AG04450 (cell line): ENCODE measurements at regions not wholly inside any gene's neighbourhood (a gene's known extent, or its start where the extent isn't known, plus 50 kb on each side); places are given as distances from the start of the nearest gene placed in this dataset.

Source experiments
- CTCF ChIA-PET: fragments of 300-600, 350-600 bp; formaldehyde crosslinking; extraction: SDS; loops from one replicate; lab custom pipeline; 2022; ENCODE audit warnings: antibody characterized with exemption, inconsistent platforms; lab: Charles Lee
- POLR2A ChIA-PET: fragments of 350-600 bp; formaldehyde crosslinking; extraction: SDS; loops from one replicate; lab custom pipeline; 2021; ENCODE audit warnings: antibody characterized with exemption, inconsistent platforms; lab: Yijun Ruan, JAX
- DNase-seq: peaks from one replicate; pipeline ENCODE4 v3.0.0-alpha.2; 2011; ENCODE audit warnings: low read depth, low spot score
- H3K27ac ChIP-seq: one replicate; pipeline ENCODE4 v1.5.1; 2012; ENCODE audit warnings: low read depth, low read length, control low read depth
- H3K27me3 ChIP-seq: one replicate; pipeline ENCODE4 v1.6.0; 2012; ENCODE audit warnings: low read length; ENCODE audit not compliant: control insufficient read depth, insufficient read depth
- H3K4me3 ChIP-seq: 2 replicates; pipeline ENCODE4 v1.5.1; 2011; ENCODE audit warnings: mild to moderate bottlenecking, low read depth, low read length, control low read depth
- H3K9me3 ChIP-seq: 2 replicates; pipeline ENCODE4 v1.5.1; 2012; ENCODE audit warnings: low read length; ENCODE audit not compliant: control insufficient read depth, insufficient read depth
- TF ChIP-seq, protein P1 (sequence below): IDR thresholded peaks from 2 replicates; pipeline ENCODE4 v1.5.1; 2011; ENCODE audit warnings: low read depth, low read length, control low read depth, inconsistent platforms

DNA sequence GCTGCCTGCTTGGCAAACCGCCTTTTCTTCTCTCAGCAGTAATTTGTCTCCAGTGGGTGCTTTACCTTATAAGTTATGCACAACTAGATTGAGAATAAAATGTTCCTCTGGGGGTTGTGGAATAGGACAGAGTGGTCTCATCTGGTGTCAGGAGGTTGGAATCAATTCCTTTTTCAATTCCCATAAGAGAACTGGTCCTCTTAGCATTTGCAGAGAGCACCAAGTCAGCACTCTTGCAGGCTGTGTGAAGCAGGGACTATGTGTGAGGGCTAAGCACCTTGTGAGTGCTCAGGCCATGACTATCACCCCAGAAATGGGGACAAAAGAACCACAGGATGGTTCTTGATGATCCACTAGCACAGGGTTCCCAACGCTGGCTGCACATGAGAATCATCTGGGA is 163.6 kb upstream of the UMPS start:
- H3K4me3 ChIP-seq: no peak overlapping the region
- ChIA-PET POLR2A (no interaction called here), CTCF (interaction anchor here (10.6 kb wide), 1 partner anchor 122 kb away, joined by 268 read pairs; no protein-coding TSS in a partner anchor)
- no peaks in the 10 kb centered on the region for H3K9me3 ChIP-seq
- TF ChIP-seq, protein P1, sequence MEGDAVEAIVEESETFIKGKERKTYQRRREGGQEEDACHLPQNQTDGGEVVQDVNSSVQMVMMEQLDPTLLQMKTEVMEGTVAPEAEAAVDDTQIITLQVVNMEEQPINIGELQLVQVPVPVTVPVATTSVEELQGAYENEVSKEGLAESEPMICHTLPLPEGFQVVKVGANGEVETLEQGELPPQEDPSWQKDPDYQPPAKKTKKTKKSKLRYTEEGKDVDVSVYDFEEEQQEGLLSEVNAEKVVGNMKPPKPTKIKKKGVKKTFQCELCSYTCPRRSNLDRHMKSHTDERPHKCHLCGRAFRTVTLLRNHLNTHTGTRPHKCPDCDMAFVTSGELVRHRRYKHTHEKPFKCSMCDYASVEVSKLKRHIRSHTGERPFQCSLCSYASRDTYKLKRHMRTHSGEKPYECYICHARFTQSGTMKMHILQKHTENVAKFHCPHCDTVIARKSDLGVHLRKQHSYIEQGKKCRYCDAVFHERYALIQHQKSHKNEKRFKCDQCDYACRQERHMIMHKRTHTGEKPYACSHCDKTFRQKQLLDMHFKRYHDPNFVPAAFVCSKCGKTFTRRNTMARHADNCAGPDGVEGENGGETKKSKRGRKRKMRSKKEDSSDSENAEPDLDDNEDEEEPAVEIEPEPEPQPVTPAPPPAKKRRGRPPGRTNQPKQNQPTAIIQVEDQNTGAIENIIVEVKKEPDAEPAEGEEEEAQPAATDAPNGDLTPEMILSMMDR: no peak
- no peak overlapping the region for H3K27ac ChIP-seq
- peaks cover 32% of the 10 kb centered on the region for H3K27me3 ChIP-seq
- DNase-seq: no peak

DNA sequence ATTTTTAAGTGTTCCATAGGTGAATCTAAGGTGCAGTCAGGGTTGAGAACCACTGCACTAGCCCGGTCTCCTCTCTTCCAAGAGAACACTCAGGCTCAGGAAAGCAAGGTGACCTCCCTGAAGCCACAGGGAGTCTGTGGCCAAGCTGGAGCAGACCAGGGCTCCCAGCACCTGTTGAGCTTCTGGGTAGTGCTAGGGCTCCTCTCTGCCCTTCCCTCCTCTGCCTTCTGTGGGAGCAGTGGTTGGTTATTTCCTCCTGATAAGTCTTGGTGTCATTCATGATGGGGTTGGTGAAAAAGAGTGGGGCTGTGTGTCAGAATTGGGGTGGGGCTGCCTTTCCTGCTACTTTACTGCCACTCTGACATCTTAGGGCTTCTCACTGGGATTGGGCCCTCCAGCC is 163.1 kb upstream of the UMPS start:
- POLR2A ChIA-PET: no interaction called here
- TF ChIP-seq, protein P1: no peak
- DNase-seq: no peak
- Histone ChIP-seq H3K27me3 (peaks cover 28% of the 10 kb centered on the region), H3K9me3 (no peaks in the 10 kb centered on the region), H3K27ac (no peak overlapping the region), H3K4me3 (no peak overlapping the region)
- CTCF ChIA-PET: interaction anchor here (10.6 kb wide), 1 partner anchor 121 kb away, joined by 268 read pairs; no protein-coding TSS in a partner anchor

DNA sequence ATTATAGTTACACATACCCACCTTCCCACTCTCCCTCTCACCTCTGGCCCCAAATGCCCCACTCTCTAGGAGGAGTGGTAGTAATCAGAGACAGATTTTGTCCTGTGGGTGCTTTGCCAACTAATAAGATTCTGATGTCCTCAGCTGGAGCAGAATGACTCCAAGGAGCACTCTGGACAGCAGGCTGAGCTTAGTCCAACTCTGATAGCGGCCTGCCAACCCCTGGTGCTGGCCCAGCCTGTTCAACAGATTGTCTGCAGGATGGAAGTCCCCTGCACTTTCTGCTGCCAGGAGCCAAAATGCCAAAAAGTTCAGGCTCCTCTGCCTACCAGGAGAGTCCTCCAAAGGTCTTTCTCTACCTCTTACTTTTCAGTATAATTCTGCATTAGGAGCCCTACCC is 160.5 kb upstream of the UMPS start:
- no peak overlapping the region for H3K4me3 ChIP-seq
- no peak for DNase-seq
- no peaks in the 10 kb centered on the region for H3K9me3 ChIP-seq
- H3K27ac ChIP-seq: no peak overlapping the region
- POLR2A ChIA-PET: no interaction called here
- CTCF ChIA-PET: interaction anchor here (0.9 to 5.6 kb wide), 4 partner anchors 10 to 120 kb away, joined by 3 to 43 read pairs (median 23); no protein-coding TSS in a partner anchor
- TF ChIP-seq, protein P1: no peak
- peaks cover 20% of the 10 kb centered on the region for H3K27me3 ChIP-seq

DNA sequence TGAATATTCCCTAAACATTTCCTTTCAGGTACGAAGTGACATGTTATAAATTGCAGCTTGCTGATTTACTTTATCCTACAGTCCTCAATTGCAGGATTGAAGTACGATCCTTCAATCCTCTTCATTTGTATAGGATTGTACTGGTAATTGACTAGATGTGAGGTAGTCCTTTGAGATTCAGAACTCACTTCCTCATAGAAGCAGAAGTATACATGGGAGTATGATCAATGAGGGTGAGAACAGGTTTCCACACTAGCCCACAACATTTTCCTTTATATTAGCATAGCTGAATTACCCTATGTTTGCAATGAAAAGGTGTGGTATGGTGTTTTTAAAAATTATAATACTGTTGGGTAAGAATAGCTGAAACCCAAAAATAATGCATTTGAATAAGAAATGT is 160.0 kb upstream of the UMPS start:
- CTCF ChIA-PET: interaction anchor here (1.6 to 5.6 kb wide), 4 partner anchors 10 to 331 kb away, joined by 5 to 43 read pairs (median 24); no protein-coding TSS in a partner anchor
- Histone ChIP-seq H3K9me3 (no peaks in the 10 kb centered on the region), H3K27ac (no peak overlapping the region), H3K4me3 (no peak overlapping the region), H3K27me3 (peaks cover 21% of the 10 kb centered on the region)
- DNase-seq: no peak
- TF ChIP-seq, protein P1: no peak
- POLR2A ChIA-PET: no interaction called here

DNA sequence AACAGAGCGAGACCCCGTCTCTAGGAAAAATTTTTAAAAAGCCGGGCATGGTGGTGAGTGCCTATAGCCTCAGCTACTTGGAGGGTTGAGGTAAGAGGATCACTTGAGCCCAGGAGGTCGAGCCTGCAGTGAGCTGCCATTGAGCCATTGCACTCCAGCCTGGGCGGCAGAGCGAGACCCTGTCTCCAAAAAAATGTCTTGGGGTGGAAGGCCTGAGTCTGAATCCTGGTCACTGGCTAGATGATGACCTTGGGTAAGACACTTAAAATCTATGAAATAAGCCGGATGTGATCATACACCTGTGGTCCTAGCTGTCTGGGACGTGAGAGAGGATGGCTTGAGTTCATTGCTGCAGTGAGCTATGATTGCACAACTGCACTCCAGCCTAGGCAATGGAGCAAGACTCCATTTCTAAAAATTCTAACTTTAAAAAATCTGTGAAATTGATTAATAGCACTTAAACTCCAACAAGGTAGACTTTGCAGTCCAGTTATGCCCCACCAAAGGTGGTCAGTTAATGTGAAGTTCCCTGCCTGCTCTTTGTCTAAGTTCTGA is 157.3 kb upstream of the UMPS start:
- Histone ChIP-seq H3K27ac (no peak overlapping the region), H3K27me3 (peaks cover 8% of the 10 kb centered on the region), H3K9me3 (no peaks in the 10 kb centered on the region), H3K4me3 (no peak overlapping the region)
- ChIA-PET CTCF (interaction anchor here (1.4 to 5.6 kb wide), 3 partner anchors 13 to 117 kb away, joined by 8 to 43 read pairs (median 41); no protein-coding TSS in a partner anchor), POLR2A (interaction anchor here (0.7 kb wide), 1 partner anchor 11 kb away, joined by 3 read pairs; no protein-coding TSS in a partner anchor)
- DNase-seq: no peak
- TF ChIP-seq, protein P1: no peak
